ENCODE measurements at regions not wholly inside any gene's neighbourhood (a gene's known extent, or its start where the extent isn't known, plus 50 kb on each side); places are given as distances from the start of the nearest gene placed in this dataset.

- TF ChIP-seq ETS1 (IDR thresholded peaks at IDR 0.05): no peak
- TF ChIP-seq EZH2phosphoT487 (IDR thresholded peaks at IDR 0.05; ENCODE audit: unreplicated experiment): no peak
- TF ChIP-seq STAT1 (IDR thresholded peaks at IDR 0.05; ENCODE audit: unreplicated experiment): no peak
- no peak for TF ChIP-seq JUNB (IDR thresholded peaks at IDR 0.05; ENCODE audit: unreplicated experiment)
- no peak for TF ChIP-seq NANOG (IDR thresholded peaks at IDR 0.05; ENCODE audit: borderline replicate concordance)
Observed at GRCh38 chr12:4825011-4825858, 84.5 kb upstream of the KCNA1 start (continued).

DNA sequence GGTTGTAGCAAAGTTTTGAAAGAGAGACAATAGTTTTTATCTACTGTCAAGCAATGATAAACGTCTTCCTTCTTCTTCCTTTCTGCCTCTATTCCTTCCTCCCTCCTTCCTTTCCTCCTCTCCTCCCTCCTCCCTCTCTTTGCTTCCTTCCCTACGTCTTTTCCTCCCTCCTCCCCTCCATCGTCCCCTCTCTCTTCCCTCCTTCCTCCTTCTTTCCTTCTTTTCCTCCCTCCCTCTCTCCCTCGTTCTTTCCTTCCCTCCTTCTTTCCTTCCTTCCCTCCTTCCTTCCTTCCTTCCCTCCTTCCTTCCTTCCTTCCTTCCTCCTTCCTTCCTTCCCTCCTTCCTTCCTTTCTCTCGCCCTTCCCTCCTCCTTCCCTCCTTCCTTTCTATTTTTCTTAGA is 82.8 kb upstream of the KCNA1 start:
- H3K4me2 ChIP-seq: no peak overlapping the region
- H2AFZ ChIP-seq: no peak overlapping the region
- no peak overlapping the region for H3K27ac ChIP-seq (ENCODE audit: low read depth)
- no peaks in the 10 kb centered on the region for H3K79me2 ChIP-seq (replicated peaks; ENCODE audit: insufficient read depth)
- Mint-ChIP-seq H3K4me1 (peaks cover 6% of the 10 kb centered on the region), H3K4me3 (no peak overlapping the region), H3K9me3 (no peaks in the 10 kb centered on the region), H3K27ac (no peak overlapping the region), H3K27me3 (ENCODE audit: insufficient read depth, low read depth, poor library complexity) (peaks cover 7% of the 10 kb centered on the region), H3K36me3 (ENCODE audit: low read depth) (no peaks in the 10 kb centered on the region)
- DNase-seq (ENCODE audit: low spot score) (no peak), ATAC-seq (no peak)
- H3K4me3 ChIP-seq: no peak overlapping the region
- H3K36me3 ChIP-seq (ENCODE audit: insufficient read depth): peaks cover 5% of the 10 kb centered on the region; the same call in 1 of the 2 replicates
- no peaks in the 10 kb centered on the region for H3K9me2 ChIP-seq (ENCODE audit: insufficient read depth)
- no peaks in the 10 kb centered on the region; the same call in none of the 2 replicates for H4K20me1 ChIP-seq (replicated peaks; ENCODE audit: insufficient read depth)
- H3K27me3 ChIP-seq (ENCODE audit: insufficient read depth): no peaks in the 10 kb centered on the region
- H3F3A ChIP-seq (replicated peaks; ENCODE audit: low read depth): no peaks in the 10 kb centered on the region
- no peaks in the 10 kb centered on the region; the same call in 1 of the 2 replicates for H3K4me1 ChIP-seq (ENCODE audit: insufficient read depth)
- no peak for TF ChIP-seq ZNF462 (CRISPR knock-in tag; IDR thresholded peaks at IDR 0.05)
- no peak for TF ChIP-seq NANOG (IDR thresholded peaks at IDR 0.05; ENCODE audit: borderline replicate concordance)

All from GM23338 (cell line).